Endodermal cell (in vitro differentiated cells): ENCODE measurements at regions not wholly inside any gene's neighbourhood (a gene's known extent, or its start where the extent isn't known, plus 50 kb on each side); places are given as distances from the start of the nearest gene placed in this dataset.
A peak's percentile ranks its signal among the peaks of the same experiment; 100 is the strongest.

ENCODE experiments used
- DNase-seq: peaks from one replicate; pipeline ENCODE4 v3.0.0-alpha.2; 2017
- H3K27ac ChIP-seq: 2 replicates; pipeline ENCODE4 v1.5.1; 2013; ENCODE audit warnings: mild to moderate bottlenecking, low read depth, low read length, moderate library complexity
- H3K27me3 ChIP-seq: 2 replicates; pipeline ENCODE4 v1.6.1; 2013; ENCODE audit warnings: mild to moderate bottlenecking, low read length, moderate library complexity; ENCODE audit not compliant: insufficient read depth, control insufficient read depth, poor library complexity, severe bottlenecking
- H3K36me3 ChIP-seq: 2 replicates; pipeline ENCODE4 v1.7.0; 2013; ENCODE audit warnings: mild to moderate bottlenecking, low read length, moderate library complexity; ENCODE audit not compliant: control insufficient read depth, insufficient read depth
- H3K4me1 ChIP-seq: one replicate; pipeline ENCODE4 v1.7.0; 2013; ENCODE audit warnings: low read length; ENCODE audit not compliant: control insufficient read depth, insufficient read depth
- H3K4me3 ChIP-seq: 2 replicates; pipeline ENCODE4 v1.5.1; 2013; ENCODE audit warnings: mild to moderate bottlenecking, low read length, moderate library complexity
- H3K9ac ChIP-seq: 2 replicates; pipeline ENCODE4 v1.6.1; 2013; ENCODE audit warnings: mild to moderate bottlenecking, low read length, moderate library complexity; ENCODE audit not compliant: poor library complexity, severe bottlenecking; ENCODE audit errors: extremely low read depth
- H3K9me3 ChIP-seq: 2 replicates; pipeline ENCODE4 v1.6.1; 2013; ENCODE audit warnings: mild to moderate bottlenecking, low read length, moderate library complexity; ENCODE audit not compliant: control insufficient read depth
- H3K27ac Mint-ChIP-seq: 2 replicates; pipeline ENCODE4 v1.8.0; 2020; ENCODE audit warnings: mixed read lengths
- H3K27me3 Mint-ChIP-seq: 2 replicates; pipeline ENCODE4 v1.8.0; 2021; ENCODE audit warnings: mild to moderate bottlenecking, mixed read lengths; ENCODE audit not compliant: insufficient read depth
- H3K36me3 Mint-ChIP-seq: 2 replicates; pipeline ENCODE4 v1.8.0; 2020; ENCODE audit warnings: low read depth, mixed read lengths
- H3K4me1 Mint-ChIP-seq: 2 replicates; pipeline ENCODE4 v1.8.0; 2020; ENCODE audit warnings: mixed read lengths
- H3K4me3 Mint-ChIP-seq: 2 replicates; pipeline ENCODE4 v1.8.0; 2020; ENCODE audit warnings: mild to moderate bottlenecking, moderate library complexity, mixed read lengths
- H3K9me3 Mint-ChIP-seq: 2 replicates; pipeline ENCODE4 v1.8.0; 2020; ENCODE audit warnings: mild to moderate bottlenecking, mixed read lengths
- WGBS, 2 experiments: methylation state at CpG; one replicate each; pipeline versions ENCODE4 v1.1.5 to v1.1.7; 2013; ENCODE audit warnings: missing lambda C conversion rate in 2 of 2, mixed read lengths in 1 of 2; ENCODE audit not compliant: insufficient coverage in 1 of 2, insufficient read length in 1 of 2; 5-methylcytosine and 5-hydroxymethylcytosine counted together
- TF ChIP-seq, protein P1 (sequence below): fragments of 200-600 bp; sonication (generic); conservative IDR thresholded peaks from 2 replicates; pipeline ENCODE4 v1.5.0; 2021; ENCODE audit warnings: antibody characterized with exemption, mild to moderate bottlenecking

DNA sequence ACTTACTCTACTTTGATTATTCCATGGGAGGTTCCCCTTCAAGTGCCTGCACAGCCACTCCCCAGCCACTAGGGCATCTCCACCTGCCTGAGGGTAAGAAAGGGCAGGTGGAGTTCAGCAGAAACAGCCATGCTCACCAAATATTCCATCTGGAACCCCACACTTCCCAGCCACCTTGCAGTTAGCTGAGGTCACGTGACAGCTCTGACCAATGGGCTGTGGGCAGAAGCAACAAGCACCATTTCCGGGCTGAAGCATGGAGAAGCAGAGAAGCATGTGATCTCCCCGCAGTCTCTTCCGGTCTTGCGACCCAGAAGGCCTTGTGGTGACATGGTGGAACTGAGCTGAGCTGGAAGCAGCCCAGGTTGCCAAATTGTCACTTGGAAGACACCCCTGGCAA is 108.6 kb downstream of the CCT6B start:
- Histone ChIP-seq H3K4me1 (no peaks in the 10 kb centered on the region), H3K27me3 (no peaks in the 10 kb centered on the region), H3K36me3 (no peaks in the 10 kb centered on the region), H3K4me3 (no peak overlapping the region), H3K9me3 (no peaks in the 10 kb centered on the region), H3K27ac (no peak overlapping the region), H3K9ac (no peak overlapping the region)
- peaks cover 6% of the 10 kb centered on the region for H3K4me1 Mint-ChIP-seq
- H3K36me3 Mint-ChIP-seq: no peaks in the 10 kb centered on the region
- 94 to 96% methylated on average over 5 of the region's 5 CpGs for WGBS, 2 experiments
- peak; percentile 79 for DNase-seq
- peaks cover 6% of the 10 kb centered on the region for H3K27me3 Mint-ChIP-seq
- H3K9me3 Mint-ChIP-seq: no peaks in the 10 kb centered on the region
- H3K4me3 Mint-ChIP-seq: no peak overlapping the region
- no peak overlapping the region for H3K27ac Mint-ChIP-seq
- TF ChIP-seq, protein P1, sequence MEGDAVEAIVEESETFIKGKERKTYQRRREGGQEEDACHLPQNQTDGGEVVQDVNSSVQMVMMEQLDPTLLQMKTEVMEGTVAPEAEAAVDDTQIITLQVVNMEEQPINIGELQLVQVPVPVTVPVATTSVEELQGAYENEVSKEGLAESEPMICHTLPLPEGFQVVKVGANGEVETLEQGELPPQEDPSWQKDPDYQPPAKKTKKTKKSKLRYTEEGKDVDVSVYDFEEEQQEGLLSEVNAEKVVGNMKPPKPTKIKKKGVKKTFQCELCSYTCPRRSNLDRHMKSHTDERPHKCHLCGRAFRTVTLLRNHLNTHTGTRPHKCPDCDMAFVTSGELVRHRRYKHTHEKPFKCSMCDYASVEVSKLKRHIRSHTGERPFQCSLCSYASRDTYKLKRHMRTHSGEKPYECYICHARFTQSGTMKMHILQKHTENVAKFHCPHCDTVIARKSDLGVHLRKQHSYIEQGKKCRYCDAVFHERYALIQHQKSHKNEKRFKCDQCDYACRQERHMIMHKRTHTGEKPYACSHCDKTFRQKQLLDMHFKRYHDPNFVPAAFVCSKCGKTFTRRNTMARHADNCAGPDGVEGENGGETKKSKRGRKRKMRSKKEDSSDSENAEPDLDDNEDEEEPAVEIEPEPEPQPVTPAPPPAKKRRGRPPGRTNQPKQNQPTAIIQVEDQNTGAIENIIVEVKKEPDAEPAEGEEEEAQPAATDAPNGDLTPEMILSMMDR: peak; percentile 74

- H3K9me3 ChIP-seq: no peaks in the 10 kb centered on the region
- H3K36me3 ChIP-seq: no peaks in the 10 kb centered on the region
- H3K27ac ChIP-seq: no peak overlapping the region
- no peaks in the 10 kb centered on the region for H3K4me1 ChIP-seq
- TF ChIP-seq, protein P1: no peak
- no peaks in the 10 kb centered on the region for H3K36me3 Mint-ChIP-seq
- no peak overlapping the region for H3K27ac Mint-ChIP-seq
- H3K9me3 Mint-ChIP-seq: no peaks in the 10 kb centered on the region
- H3K4me3 ChIP-seq: no peak overlapping the region
- no peak for DNase-seq
- H3K27me3 Mint-ChIP-seq: peaks cover 6% of the 10 kb centered on the region
- H3K4me1 Mint-ChIP-seq: peaks cover 6% of the 10 kb centered on the region
- no peak overlapping the region for H3K9ac ChIP-seq
- no peak overlapping the region for H3K4me3 Mint-ChIP-seq
- no peaks in the 10 kb centered on the region for H3K27me3 ChIP-seq
- 93 to 96% methylated on average over 5 to 9 of the region's 9 CpGs for WGBS, 2 experiments
Observed at GRCh38 chr17:34851961-34852540, 109.2 kb downstream of the CCT6B start.

DNA sequence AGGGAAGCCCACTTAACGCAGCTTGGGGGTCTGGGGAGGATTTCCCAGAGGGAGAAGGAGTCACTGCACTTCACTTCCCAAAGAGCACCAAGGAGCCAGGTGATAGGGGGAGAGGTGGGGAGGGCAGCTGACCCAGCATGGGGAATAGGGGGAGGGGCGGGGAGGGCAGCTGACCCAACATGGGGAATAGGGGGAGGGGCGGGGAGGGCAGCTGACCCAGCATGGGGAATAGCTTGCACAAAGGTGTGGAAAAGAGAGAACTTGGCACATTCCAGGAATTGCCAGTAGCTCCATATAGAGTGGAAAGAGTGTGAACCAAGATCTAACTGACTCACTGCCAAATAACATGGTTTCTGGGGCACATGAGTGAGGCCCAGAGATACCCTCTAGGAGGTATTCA is 110.3 kb downstream of the CCT6B start:
- TF ChIP-seq, protein P1: no peak
- Mint-ChIP-seq H3K27me3 (peaks cover 6% of the 10 kb centered on the region), H3K27ac (no peak overlapping the region), H3K36me3 (no peaks in the 10 kb centered on the region), H3K4me1 (peaks cover 6% of the 10 kb centered on the region), H3K9me3 (no peaks in the 10 kb centered on the region), H3K4me3 (no peak overlapping the region)
- H3K9ac ChIP-seq: no peak overlapping the region
- DNase-seq: peak; percentile 72
- WGBS, 2 experiments: 83% methylated on average over 3 of the region's 3 CpGs; no CpG with 5 or more reads in 1 of the 2 experiments
- H3K4me3 ChIP-seq: no peak overlapping the region
- H3K27ac ChIP-seq: no peak overlapping the region
- H3K27me3 ChIP-seq: no peaks in the 10 kb centered on the region
- H3K36me3 ChIP-seq: no peaks in the 10 kb centered on the region
- no peaks in the 10 kb centered on the region for H3K4me1 ChIP-seq
- no peaks in the 10 kb centered on the region for H3K9me3 ChIP-seq
